ENCODE measurements at regions not wholly inside any gene's neighbourhood (a gene's known extent, or its start where the extent isn't known, plus 50 kb on each side); places are given as distances from the start of the nearest gene placed in this dataset.

DNA sequence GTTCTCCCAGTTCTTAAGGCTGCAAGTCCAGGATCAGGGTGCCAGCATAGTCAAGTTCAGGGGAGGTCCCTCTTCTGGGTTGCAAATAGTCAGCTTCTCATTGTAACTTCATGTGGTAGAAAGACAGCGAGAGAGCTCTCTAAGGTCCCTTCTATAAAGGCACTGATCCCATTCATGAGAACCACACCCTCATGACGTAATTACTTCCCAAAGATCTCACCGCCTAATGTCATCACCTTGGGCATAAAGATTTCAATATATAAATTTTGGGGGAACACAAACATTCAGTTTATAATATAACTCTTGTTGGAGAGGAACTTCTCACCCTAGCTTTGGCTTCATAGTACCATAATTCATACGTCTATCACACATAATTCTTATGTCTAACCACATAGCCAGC, 203.9 kb upstream of the VLDLR start:
- no peak overlapping the region for H3K4me3 Mint-ChIP-seq
- no peaks in the 10 kb centered on the region; the same call in 2 of the 3 replicates for H3K36me3 Mint-ChIP-seq (ENCODE audit: low read depth)
- ATAC-seq (no peak), DNase-seq (ENCODE audit: low spot score) (no peak)
- TF ChIP-seq ZNF331 (CRISPR knock-in tag; IDR thresholded peaks at IDR 0.05; ENCODE audit: low read depth) (no peak), EZH2phosphoT487 (IDR thresholded peaks at IDR 0.05; ENCODE audit: unreplicated experiment) (no peak), NANOG (IDR thresholded peaks at IDR 0.05; ENCODE audit: borderline replicate concordance) (no peak), JUNB (IDR thresholded peaks at IDR 0.05; ENCODE audit: unreplicated experiment) (no peak), ZNF114 (CRISPR knock-in tag; IDR thresholded peaks at IDR 0.05) (no peak), CREB1 (CRISPR knock-in tag; IDR thresholded peaks at IDR 0.05; ENCODE audit: low read depth) (no peak), STAT1 (IDR thresholded peaks at IDR 0.05; ENCODE audit: unreplicated experiment) (no peak), EZH2 (IDR thresholded peaks at IDR 0.05; ENCODE audit: low read depth, unreplicated experiment) (no peak), POLR2AphosphoS5 (IDR thresholded peaks at IDR 0.05; ENCODE audit: low read depth) (no peak)
- TF ChIP-seq, protein P1, sequence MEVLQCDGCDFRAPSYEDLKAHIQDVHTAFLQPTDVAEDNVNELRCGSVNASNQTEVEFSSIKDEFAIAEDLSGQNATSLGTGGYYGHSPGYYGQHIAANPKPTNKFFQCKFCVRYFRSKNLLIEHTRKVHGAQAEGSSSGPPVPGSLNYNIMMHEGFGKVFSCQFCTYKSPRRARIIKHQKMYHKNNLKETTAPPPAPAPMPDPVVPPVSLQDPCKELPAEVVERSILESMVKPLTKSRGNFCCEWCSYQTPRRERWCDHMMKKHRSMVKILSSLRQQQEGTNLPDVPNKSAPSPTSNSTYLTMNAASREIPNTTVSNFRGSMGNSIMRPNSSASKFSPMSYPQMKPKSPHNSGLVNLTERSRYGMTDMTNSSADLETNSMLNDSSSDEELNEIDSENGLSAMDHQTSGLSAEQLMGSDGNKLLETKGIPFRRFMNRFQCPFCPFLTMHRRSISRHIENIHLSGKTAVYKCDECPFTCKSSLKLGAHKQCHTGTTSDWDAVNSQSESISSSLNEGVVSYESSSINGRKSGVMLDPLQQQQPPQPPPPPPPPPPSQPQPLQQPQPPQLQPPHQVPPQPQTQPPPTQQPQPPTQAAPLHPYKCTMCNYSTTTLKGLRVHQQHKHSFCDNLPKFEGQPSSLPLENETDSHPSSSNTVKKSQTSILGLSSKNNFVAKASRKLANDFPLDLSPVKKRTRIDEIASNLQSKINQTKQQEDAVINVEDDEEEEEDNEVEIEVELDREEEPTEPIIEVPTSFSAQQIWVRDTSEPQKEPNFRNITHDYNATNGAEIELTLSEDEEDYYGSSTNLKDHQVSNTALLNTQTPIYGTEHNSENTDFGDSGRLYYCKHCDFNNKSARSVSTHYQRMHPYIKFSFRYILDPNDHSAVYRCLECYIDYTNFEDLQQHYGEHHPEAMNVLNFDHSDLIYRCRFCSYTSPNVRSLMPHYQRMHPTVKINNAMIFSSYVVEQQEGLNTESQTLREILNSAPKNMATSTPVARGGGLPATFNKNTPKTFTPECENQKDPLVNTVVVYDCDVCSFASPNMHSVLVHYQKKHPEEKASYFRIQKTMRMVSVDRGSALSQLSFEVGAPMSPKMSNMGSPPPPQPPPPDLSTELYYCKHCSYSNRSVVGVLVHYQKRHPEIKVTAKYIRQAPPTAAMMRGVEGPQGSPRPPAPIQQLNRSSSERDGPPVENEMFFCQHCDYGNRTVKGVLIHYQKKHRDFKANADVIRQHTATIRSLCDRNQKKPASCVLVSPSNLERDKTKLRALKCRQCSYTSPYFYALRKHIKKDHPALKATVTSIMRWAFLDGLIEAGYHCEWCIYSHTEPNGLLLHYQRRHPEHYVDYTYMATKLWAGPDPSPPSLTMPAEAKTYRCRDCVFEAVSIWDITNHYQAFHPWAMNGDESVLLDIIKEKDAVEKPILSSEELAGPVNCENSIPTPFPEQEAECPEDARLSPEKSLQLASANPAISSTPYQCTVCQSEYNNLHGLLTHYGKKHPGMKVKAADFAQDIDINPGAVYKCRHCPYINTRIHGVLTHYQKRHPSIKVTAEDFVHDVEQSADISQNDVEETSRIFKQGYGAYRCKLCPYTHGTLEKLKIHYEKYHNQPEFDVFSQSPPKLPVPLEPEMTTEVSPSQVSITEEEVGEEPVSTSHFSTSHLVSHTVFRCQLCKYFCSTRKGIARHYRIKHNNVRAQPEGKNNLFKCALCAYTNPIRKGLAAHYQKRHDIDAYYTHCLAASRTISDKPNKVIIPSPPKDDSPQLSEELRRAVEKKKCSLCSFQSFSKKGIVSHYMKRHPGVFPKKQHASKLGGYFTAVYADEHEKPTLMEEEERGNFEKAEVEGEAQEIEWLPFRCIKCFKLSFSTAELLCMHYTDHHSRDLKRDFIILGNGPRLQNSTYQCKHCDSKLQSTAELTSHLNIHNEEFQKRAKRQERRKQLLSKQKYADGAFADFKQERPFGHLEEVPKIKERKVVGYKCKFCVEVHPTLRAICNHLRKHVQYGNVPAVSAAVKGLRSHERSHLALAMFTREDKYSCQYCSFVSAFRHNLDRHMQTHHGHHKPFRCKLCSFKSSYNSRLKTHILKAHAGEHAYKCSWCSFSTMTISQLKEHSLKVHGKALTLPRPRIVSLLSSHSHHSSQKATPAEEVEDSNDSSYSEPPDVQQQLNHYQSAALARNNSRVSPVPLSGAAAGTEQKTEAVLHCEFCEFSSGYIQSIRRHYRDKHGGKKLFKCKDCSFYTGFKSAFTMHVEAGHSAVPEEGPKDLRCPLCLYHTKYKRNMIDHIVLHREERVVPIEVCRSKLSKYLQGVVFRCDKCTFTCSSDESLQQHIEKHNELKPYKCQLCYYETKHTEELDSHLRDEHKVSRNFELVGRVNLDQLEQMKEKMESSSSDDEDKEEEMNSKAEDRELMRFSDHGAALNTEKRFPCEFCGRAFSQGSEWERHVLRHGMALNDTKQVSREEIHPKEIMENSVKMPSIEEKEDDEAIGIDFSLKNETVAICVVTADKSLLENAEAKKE (CRISPR knock-in tag; IDR thresholded peaks at IDR 0.05) = no peak
- TF ChIP-seq, protein P2, sequence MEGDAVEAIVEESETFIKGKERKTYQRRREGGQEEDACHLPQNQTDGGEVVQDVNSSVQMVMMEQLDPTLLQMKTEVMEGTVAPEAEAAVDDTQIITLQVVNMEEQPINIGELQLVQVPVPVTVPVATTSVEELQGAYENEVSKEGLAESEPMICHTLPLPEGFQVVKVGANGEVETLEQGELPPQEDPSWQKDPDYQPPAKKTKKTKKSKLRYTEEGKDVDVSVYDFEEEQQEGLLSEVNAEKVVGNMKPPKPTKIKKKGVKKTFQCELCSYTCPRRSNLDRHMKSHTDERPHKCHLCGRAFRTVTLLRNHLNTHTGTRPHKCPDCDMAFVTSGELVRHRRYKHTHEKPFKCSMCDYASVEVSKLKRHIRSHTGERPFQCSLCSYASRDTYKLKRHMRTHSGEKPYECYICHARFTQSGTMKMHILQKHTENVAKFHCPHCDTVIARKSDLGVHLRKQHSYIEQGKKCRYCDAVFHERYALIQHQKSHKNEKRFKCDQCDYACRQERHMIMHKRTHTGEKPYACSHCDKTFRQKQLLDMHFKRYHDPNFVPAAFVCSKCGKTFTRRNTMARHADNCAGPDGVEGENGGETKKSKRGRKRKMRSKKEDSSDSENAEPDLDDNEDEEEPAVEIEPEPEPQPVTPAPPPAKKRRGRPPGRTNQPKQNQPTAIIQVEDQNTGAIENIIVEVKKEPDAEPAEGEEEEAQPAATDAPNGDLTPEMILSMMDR (conservative IDR thresholded peaks at IDR 0.05; ENCODE audit: low read depth in 2 of 2) = no peak
- TF ChIP-seq, protein P3, sequence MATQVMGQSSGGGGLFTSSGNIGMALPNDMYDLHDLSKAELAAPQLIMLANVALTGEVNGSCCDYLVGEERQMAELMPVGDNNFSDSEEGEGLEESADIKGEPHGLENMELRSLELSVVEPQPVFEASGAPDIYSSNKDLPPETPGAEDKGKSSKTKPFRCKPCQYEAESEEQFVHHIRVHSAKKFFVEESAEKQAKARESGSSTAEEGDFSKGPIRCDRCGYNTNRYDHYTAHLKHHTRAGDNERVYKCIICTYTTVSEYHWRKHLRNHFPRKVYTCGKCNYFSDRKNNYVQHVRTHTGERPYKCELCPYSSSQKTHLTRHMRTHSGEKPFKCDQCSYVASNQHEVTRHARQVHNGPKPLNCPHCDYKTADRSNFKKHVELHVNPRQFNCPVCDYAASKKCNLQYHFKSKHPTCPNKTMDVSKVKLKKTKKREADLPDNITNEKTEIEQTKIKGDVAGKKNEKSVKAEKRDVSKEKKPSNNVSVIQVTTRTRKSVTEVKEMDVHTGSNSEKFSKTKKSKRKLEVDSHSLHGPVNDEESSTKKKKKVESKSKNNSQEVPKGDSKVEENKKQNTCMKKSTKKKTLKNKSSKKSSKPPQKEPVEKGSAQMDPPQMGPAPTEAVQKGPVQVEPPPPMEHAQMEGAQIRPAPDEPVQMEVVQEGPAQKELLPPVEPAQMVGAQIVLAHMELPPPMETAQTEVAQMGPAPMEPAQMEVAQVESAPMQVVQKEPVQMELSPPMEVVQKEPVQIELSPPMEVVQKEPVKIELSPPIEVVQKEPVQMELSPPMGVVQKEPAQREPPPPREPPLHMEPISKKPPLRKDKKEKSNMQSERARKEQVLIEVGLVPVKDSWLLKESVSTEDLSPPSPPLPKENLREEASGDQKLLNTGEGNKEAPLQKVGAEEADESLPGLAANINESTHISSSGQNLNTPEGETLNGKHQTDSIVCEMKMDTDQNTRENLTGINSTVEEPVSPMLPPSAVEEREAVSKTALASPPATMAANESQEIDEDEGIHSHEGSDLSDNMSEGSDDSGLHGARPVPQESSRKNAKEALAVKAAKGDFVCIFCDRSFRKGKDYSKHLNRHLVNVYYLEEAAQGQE (IDR thresholded peaks at IDR 0.05; ENCODE audit: unreplicated experiment) = no peak
- TF ChIP-seq, protein P4, sequence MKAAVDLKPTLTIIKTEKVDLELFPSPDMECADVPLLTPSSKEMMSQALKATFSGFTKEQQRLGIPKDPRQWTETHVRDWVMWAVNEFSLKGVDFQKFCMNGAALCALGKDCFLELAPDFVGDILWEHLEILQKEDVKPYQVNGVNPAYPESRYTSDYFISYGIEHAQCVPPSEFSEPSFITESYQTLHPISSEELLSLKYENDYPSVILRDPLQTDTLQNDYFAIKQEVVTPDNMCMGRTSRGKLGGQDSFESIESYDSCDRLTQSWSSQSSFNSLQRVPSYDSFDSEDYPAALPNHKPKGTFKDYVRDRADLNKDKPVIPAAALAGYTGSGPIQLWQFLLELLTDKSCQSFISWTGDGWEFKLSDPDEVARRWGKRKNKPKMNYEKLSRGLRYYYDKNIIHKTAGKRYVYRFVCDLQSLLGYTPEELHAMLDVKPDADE (IDR thresholded peaks at IDR 0.05) = no peak
- Histone ChIP-seq H4K20me1 (replicated peaks; ENCODE audit: insufficient read depth) (no peaks in the 10 kb centered on the region), H3K79me2 (replicated peaks; ENCODE audit: insufficient read depth) (no peaks in the 10 kb centered on the region), H3K4me2 (no peak overlapping the region), H3K9me2 (ENCODE audit: insufficient read depth) (0 out of 2 replicates have a peak, but pooled peaks cover 8% of the 10 kb centered on the region), H2AFZ (no peak overlapping the region), H3K36me3 (ENCODE audit: insufficient read depth) (no peaks in the 10 kb centered on the region), H3K27me3 (ENCODE audit: insufficient read depth) (no peaks in the 10 kb centered on the region), H3K27ac (ENCODE audit: low read depth) (no peak overlapping the region), H3K4me3 (no peak overlapping the region), H3F3A (replicated peaks; ENCODE audit: low read depth) (no peaks in the 10 kb centered on the region; the same call in 1 of the 2 replicates), H3K4me1 (ENCODE audit: insufficient read depth) (peaks cover 34% of the 10 kb centered on the region)
- H3K27ac Mint-ChIP-seq = no peak overlapping the region
- H3K27me3 Mint-ChIP-seq (ENCODE audit: insufficient read depth, low read depth, poor library complexity) = no peaks in the 10 kb centered on the region
- no peaks in the 10 kb centered on the region; the same call in 2 of the 3 replicates for H3K9me3 Mint-ChIP-seq
- H3K4me1 Mint-ChIP-seq = peaks cover 34% of the 10 kb centered on the region
